Lung microvascular endothelial cell (primary cell): ENCODE measurements at regions not wholly inside any gene's neighbourhood (a gene's known extent, or its start where the extent isn't known, plus 50 kb on each side); places are given as distances from the start of the nearest gene placed in this dataset.
"Not testable (repeated sequence)": the region's sequence is repeated elsewhere in the genome, so short reads cannot be mapped to it uniquely, and the experiment has no call there.

Experiments
- DNase-seq, 2 donors: peaks; one replicate each; pipeline versions ENCODE4 v3.0.0 to v3.0.0-alpha.2; 2010; ENCODE audit warnings: low read depth in 2 of 2

- DNase-seq = no peak
Measured at GRCh38 chr20:55535366-55535765, 470.0 kb downstream of the CBLN4 start.

DNA sequence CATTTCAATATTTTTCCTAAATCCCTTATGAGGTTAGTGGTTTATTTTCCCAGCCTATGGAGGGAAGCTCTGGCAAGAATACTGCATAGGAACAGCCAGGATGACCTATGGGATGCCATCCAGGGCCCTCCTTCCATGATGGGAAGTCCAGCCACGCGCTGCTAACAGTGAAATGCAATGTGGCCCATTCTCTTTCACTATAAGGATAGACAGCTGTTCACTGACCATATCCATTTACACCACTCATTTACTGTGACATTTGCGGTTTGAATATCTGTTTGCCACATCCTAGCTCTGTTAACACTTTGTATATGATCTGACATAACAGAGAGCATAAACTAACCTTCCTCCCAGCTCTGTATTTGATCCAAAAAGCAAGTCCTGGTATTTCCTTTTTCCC, 471.7 kb downstream of the CBLN4 start:
- no peak for DNase-seq

- DNase-seq = no peak
Measured at GRCh38 chr20:55530763-55531162, 474.6 kb downstream of the CBLN4 start.

GRCh38 chr20:55528482-55528881, 476.8 kb downstream of the CBLN4 start:
- no peak for DNase-seq

DNA sequence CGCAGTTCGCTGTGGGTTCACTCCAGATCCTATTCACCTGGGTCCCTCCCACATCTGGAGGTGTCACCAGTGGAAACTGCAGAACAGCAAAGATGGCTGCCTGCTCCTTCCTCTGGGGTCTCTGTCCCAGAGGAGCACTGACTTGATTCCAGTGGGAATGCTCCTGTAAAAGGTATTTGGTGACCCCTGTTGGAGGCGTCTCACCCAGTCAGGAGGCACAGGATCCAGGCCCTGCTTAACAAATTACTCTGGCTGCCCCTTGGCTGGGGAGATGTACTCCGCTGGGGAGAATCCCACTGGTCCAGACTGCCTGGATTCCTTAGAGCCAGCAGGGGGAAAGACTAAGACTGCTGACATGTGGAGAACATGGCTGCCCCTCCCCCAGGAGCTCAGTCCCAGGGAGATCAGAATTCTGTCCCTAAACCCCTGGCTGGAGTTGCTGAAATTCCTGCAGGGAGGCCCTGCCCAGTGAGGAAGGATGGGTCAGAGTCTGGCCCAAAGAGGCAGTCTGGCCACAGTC, 483.0 kb downstream of the CBLN4 start:
- DNase-seq = no peak

- not testable (repeated sequence) for DNase-seq
Measured at GRCh38 chr20:55517584-55517983, 487.7 kb downstream of the CBLN4 start.

DNA sequence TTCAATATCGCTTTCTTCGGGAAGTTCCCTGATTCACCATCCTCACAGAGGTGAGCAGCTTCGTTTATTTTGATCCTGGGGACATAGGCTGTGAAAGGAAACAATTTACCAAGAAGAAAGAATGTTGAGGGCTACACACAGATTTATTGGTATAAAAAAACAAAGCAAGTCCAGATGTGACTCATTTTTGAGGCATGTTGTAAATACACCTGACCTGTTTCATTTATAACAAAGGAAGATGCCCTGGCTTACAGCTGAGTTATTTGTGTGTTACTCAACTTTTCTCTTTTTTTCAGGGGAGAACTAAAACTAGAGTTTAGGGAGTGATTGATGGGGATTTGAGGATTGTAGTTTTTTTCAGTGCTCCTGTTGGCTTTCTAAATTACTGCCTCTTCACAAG, 489.5 kb downstream of the CBLN4 start:
- no peak for DNase-seq

DNA sequence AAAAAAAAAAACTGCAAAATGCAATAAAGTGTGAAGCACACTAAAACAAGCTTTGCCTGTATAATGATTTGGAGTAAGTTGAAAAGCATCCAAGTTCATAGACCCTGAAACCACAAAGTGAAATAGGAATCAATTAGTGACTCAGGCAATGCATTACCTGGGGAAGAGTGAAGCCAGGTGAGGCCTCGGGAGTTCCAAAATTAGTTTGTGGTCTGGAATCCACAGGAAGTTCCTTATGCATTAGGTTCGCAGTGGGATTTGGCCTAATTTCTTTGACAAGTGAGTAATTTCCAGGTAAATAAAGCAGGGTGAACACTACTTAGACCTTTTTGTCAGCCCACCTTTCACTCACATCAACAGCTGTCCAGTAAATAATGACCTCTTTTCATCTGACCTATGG, 490.8 kb downstream of the CBLN4 start:
- no peak for DNase-seq

DNA sequence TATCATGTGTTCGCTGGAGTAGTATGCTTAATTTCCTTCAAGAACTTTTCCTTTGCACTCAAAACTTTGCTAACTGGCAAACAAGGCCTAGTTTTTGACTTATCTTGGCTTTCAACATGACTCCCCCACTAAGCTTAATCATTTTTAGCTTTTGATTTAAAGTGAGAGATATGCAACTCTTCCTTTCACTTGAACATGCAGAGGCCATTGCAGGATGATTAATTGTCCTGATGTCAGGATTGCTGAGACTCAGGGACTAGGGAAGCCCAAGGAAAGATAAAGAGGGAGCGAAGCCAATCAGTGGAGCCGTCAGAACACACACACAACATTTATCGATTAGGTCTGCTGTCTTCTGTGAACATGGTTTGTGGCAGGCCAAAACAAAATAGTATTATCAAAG, 491.4 kb downstream of the CBLN4 start:
- no peak for DNase-seq

- no peak for DNase-seq
Measured at GRCh38 chr20:55500130-55500529, 505.2 kb downstream of the CBLN4 start.

GRCh38 chr20:55488593-55488992, 516.7 kb downstream of the CBLN4 start:
- no peak for DNase-seq

DNA sequence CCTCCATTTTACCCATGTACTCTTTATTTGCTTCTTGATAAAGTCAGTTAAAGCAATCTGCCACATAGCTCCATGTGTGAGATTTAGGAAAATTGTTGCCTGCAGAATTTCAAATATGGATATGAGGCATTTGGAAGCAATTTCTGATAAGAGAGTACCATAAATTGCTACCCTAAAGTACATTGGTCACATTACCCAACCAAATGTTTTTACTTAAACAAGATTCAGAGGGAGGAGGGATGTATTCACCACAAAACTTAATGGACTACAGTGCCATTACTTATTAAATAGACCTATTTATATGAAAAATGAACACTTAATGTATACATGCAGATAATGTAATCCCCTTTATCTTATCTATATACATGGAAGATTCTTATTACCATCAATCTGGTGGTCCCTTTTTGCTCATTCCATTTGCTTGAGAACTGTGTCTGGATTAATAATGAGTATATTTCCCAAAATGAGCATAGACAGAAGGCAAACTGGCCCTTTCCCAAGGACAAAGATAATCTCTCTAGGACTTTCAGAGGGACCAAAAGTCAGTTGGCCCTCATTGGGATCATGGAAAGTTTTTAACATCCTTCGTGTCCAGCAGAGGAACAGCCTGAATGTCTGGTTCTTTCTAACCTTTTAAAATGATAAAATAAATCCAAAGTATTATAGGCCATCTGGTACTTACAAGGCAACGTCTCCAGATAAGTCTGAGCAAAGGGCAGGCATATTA, 526.4 kb downstream of the CBLN4 start:
- DNase-seq = no peak

DNA sequence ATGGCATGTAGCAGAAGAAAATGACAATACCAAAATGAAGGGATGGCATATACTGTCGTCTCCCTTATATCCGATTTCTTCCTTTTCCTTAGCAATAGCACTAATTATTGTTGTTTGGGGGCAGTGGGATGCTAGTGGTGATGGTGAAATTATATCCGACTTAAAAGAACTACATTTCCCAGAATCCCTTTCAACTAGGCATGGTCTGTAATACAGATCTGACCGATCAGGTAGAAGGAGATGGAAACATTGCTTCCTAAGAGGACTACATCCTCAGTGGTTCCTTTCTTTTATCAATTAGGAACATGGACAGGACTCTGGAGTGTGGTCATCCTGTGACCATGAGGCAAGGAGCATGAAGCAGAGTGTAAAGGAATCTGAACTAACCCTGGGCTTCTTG, 532.6 kb downstream of the CBLN4 start:
- no peak for DNase-seq

- no peak for DNase-seq
Measured at GRCh38 chr20:55471052-55472006, 534.0 kb downstream of the CBLN4 start.

DNA sequence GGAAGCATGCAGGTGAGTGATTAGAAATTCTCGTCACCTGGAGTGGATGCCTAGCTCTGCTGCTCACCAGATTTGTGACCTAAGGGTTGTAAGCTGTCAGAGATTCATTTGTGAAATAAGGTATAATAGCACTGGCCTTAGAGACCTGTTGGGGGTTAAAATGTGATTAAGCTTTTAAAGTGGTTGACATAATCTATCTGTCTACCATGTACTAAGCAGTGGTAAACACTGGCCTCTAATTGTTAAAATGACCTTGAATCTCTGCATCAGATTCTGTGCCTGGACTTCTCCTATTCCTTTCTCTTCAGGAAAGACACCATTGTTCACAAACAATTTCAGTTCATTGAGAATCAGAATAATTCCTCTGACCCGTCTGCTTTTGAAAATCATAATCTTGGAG, 536.2 kb downstream of the CBLN4 start:
- no peak for DNase-seq

DNA sequence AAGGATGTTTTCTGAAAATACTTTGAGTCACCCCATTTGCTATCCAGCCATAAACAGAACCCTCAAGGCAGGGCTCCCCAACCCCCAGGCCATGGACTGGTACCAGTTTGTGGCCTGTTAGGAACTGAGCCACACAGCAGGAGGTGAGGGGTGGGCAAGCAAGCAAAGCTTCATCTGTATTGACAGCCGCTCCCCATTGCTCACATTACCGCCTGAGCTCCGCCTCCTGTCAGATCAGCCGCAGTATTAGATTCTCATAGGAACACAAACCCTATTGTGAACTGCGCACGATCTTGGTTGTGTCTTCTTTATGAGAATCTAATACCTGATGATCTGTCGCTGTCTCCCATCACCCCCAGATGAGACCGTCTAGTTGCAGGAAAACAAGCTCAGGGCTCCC, 543.8 kb downstream of the CBLN4 start:
- DNase-seq = no peak

- no peak for DNase-seq
Measured at GRCh38 chr20:55456316-55456940, 548.9 kb downstream of the CBLN4 start.

DNA sequence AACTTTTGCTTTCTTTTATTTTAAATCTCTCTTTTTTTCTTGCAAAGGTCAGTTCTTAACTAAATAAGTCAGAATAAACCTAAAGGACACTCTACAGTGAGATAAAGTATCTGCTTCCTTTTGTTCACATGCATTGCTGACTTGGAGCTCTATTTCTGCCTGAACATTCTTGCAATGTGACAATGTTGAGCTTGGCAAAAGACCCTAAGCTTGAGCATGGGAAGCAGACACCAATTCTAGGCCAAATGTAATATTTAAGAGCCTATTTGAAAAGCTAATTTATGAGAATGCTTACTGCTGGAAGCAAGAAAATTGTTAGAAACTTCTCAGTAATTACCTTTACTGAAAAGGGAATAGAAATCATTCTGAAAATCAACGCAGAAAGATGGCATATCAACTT, 556.2 kb downstream of the CBLN4 start:
- no peak for DNase-seq

- no peak for DNase-seq
Measured at GRCh38 chr20:55446301-55446700, 559.0 kb downstream of the CBLN4 start.

GRCh38 chr20:55439070-55439469, 566.2 kb downstream of the CBLN4 start:
- no peak for DNase-seq

- DNase-seq = no peak
Measured at GRCh38 chr20:55437798-55438415, 567.4 kb downstream of the CBLN4 start.

DNA sequence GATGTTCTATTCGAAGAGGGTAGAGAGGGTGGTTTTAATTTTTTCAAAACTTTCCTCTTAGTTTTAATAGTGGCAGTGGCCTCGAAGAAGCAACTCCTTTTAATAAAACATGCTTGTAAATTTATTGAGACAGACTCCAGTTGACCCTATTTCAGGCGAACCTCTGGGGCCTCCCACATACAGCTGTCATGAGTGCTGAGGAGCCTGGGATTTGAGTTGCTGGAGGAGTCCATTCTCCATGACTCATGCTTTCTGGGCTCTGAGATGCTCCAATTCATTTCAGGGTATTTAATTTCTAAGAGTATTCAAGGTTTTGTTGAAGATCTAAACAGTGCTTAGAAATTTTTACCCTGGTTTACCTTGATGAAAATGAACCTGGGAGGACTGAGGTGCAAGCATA, 580.4 kb downstream of the CBLN4 start:
- no peak for DNase-seq
